ENCODE measurements at regions not wholly inside any gene's neighbourhood (a gene's known extent, or its start where the extent isn't known, plus 50 kb on each side); places are given as distances from the start of the nearest gene placed in this dataset.
A peak's percentile ranks its signal among the peaks of the same experiment; 100 is the strongest.

- H3K4me1 ChIP-seq = no peaks in the 10 kb centered on the region
- no peaks in the 10 kb centered on the region for H3K27me3 ChIP-seq
- no peak for DNase-seq
- no peak overlapping the region for H3K27ac ChIP-seq
- H3K4me3 ChIP-seq = no peak overlapping the region
- intact Hi-C loops (cut with DNase I; ENCODE audit: low total_unique reads) = no loop called here
- H3K36me3 ChIP-seq = no peaks in the 10 kb centered on the region
- no peak for TF ChIP-seq POLR2AphosphoS5 (IDR thresholded peaks at IDR 0.05)
- no peak for TF ChIP-seq CTCF (IDR thresholded peaks at IDR 0.05)
- TF ChIP-seq POLR2A (IDR thresholded peaks at IDR 0.05) = no peak
- TF ChIP-seq EP300 (IDR thresholded peaks at IDR 0.05) = no peak
- 22 to 34% (median 26%) methylated on average over 2 of the region's 2 CpGs for WGBS, 5 donors
- peaks cover 0 to 22% (median 0%) of the 10 kb centered on the region in 4 donors for H3K9me3 ChIP-seq
These were observed 1618.1 kb downstream of the GRIK2 start for GRCh38 chr6:103011605-103012004.

GRCh38 chr6:103002282-103002681 is 1608.8 kb downstream of the GRIK2 start:
- Histone ChIP-seq H3K36me3 (no peaks in the 10 kb centered on the region), H3K4me1 (no peaks in the 10 kb centered on the region), H3K27me3 (no peaks in the 10 kb centered on the region), H3K27ac (no peak overlapping the region), H3K4me3 (no peak overlapping the region), H3K9me3 (peaks cover 0 to 16% (median 0%) of the 10 kb centered on the region in 4 donors)
- intact Hi-C loops (cut with DNase I; ENCODE audit: low total_unique reads) = no loop called here
- 64 to 76% (median 73%) methylated on average over 3 of the region's 3 CpGs for WGBS, 5 donors
- TF ChIP-seq EP300 (IDR thresholded peaks at IDR 0.05) (no peak), POLR2AphosphoS5 (IDR thresholded peaks at IDR 0.05) (no peak), CTCF (IDR thresholded peaks at IDR 0.05) (no peak), POLR2A (IDR thresholded peaks at IDR 0.05) (no peak)
- DNase-seq = peak in 1 of 2 donors; percentile 10

- Histone ChIP-seq H3K4me1 (no peaks in the 10 kb centered on the region), H3K9me3 (peaks cover 0 to 11% (median 0%) of the 10 kb centered on the region in 4 donors), H3K27ac (no peak overlapping the region), H3K4me3 (no peak overlapping the region), H3K27me3 (no peaks in the 10 kb centered on the region), H3K36me3 (no peaks in the 10 kb centered on the region)
- no peak for DNase-seq
- intact Hi-C loops (cut with DNase I; ENCODE audit: low total_unique reads) = no loop called here
- TF ChIP-seq EP300 (IDR thresholded peaks at IDR 0.05) (no peak), POLR2AphosphoS5 (IDR thresholded peaks at IDR 0.05) (no peak), POLR2A (IDR thresholded peaks at IDR 0.05) (no peak)
- 47 to 75% (median 67%) methylated on average over 1 of the region's 1 CpG for WGBS, 5 donors
These were observed 1608.2 kb downstream of the GRIK2 start for GRCh38 chr6:103001724-103002123.

- H3K4me3 ChIP-seq = no peak overlapping the region
- H3K36me3 ChIP-seq = no peaks in the 10 kb centered on the region
- no peaks in the 10 kb centered on the region for H3K4me1 ChIP-seq
- no peaks in the 10 kb centered on the region for H3K27me3 ChIP-seq
- peaks cover 0 to 11% (median 0%) of the 10 kb centered on the region in 4 donors for H3K9me3 ChIP-seq
- no peak for DNase-seq
- WGBS, 5 donors = 24 to 42% (median 33%) methylated on average over 8 of the region's 8 CpGs
- TF ChIP-seq CTCF (IDR thresholded peaks at IDR 0.05) (no peak), POLR2A (IDR thresholded peaks at IDR 0.05) (no peak), POLR2AphosphoS5 (IDR thresholded peaks at IDR 0.05) (no peak)
- H3K27ac ChIP-seq = no peak overlapping the region
- intact Hi-C loops (cut with DNase I; ENCODE audit: low total_unique reads) = no loop called here
These were observed 1607.2 kb downstream of the GRIK2 start for GRCh38 chr6:103000688-103001087.

DNA sequence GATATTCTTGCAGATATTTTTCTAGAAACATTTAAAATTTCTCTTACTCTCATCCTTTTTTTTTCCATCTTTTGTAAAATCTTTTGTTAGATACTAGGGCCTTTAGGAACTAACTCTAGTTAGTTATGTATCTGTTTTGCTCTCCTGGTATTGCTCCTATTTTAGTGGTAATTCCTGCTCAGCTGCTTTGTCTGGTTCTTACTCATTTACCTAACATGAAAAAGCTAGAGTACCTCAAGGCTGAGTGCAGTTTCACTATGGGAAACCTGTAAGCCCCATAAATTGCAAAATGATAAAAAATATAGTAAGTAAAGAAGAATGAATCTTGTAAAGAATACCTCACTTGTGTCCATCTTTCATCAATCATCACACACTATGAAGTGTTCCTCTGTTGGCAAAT is 1602.0 kb downstream of the GRIK2 start:
- Histone ChIP-seq H3K4me3 (no peak overlapping the region), H3K27me3 (no peaks in the 10 kb centered on the region), H3K4me1 (no peaks in the 10 kb centered on the region), H3K27ac (no peak overlapping the region), H3K36me3 (no peaks in the 10 kb centered on the region), H3K9me3 (peaks cover 0 to 11% (median 0%) of the 10 kb centered on the region in 4 donors)
- TF ChIP-seq CTCF (IDR thresholded peaks at IDR 0.05) = no peak
- TF ChIP-seq POLR2A (IDR thresholded peaks at IDR 0.05) = no peak
- no peak for TF ChIP-seq EP300 (IDR thresholded peaks at IDR 0.05)
- TF ChIP-seq POLR2AphosphoS5 (IDR thresholded peaks at IDR 0.05) = no peak
- DNase-seq = no peak
- intact Hi-C loops (cut with DNase I; ENCODE audit: low total_unique reads) = no loop called here
